GM21381 (cell line): ENCODE measurements at regions not wholly inside any gene's neighbourhood (a gene's known extent, or its start where the extent isn't known, plus 50 kb on each side); places are given as distances from the start of the nearest gene placed in this dataset.
"Not testable (repeated sequence)": the region's sequence is repeated elsewhere in the genome, so short reads cannot be mapped to it uniquely, and the experiment has no call there.

ENCODE experiments used
- ATAC-seq: cut with Tn5 transposase; IDR thresholded peaks from one replicate; pipeline ENCODE4 v1.9.1; 2021; ENCODE audit warnings: mild to moderate bottlenecking, moderate library complexity; ENCODE audit not compliant: unreplicated experiment

- ATAC-seq = no peak
Observed at GRCh38 chr6:68026483-68026882, 608.6 kb upstream of the ADGRB3 start.

GRCh38 chr6:68025764-68026163 lies 609.3 kb upstream of the ADGRB3 start:
- ATAC-seq = no peak

- ATAC-seq = no peak
Observed at GRCh38 chr6:68024570-68025269, 610.4 kb upstream of the ADGRB3 start.

GRCh38 chr6:68022968-68023367 lies 612.1 kb upstream of the ADGRB3 start:
- ATAC-seq = not testable (repeated sequence)

GRCh38 chr6:68013780-68014515 lies 621.1 kb upstream of the ADGRB3 start:
- no peak for ATAC-seq

GRCh38 chr6:68012822-68013221 lies 622.3 kb upstream of the ADGRB3 start:
- no peak for ATAC-seq

- ATAC-seq = no peak
Observed at GRCh38 chr6:68010936-68011335, 624.1 kb upstream of the ADGRB3 start.

- ATAC-seq = no peak
Observed at GRCh38 chr6:68008445-68008844, 626.6 kb upstream of the ADGRB3 start.

- ATAC-seq = no peak
Observed at GRCh38 chr6:68007717-68008116, 627.4 kb upstream of the ADGRB3 start.

- ATAC-seq = no peak
Observed at GRCh38 chr6:67986694-67987232, 648.3 kb upstream of the ADGRB3 start.

GRCh38 chr6:67976486-67976885 lies 658.6 kb upstream of the ADGRB3 start:
- no peak for ATAC-seq

GRCh38 chr6:67974931-67975330 lies 660.2 kb upstream of the ADGRB3 start:
- ATAC-seq = no peak

- ATAC-seq = no peak
Observed at GRCh38 chr6:67971812-67972211, 663.3 kb upstream of the ADGRB3 start.

- no peak for ATAC-seq
Observed at GRCh38 chr6:67966830-67967229, 668.3 kb upstream of the ADGRB3 start.

GRCh38 chr6:67956352-67956751 lies 678.7 kb upstream of the ADGRB3 start:
- ATAC-seq = no peak

- ATAC-seq = no peak
Observed at GRCh38 chr6:67952948-67953347, 682.1 kb upstream of the ADGRB3 start.

- no peak for ATAC-seq
Observed at GRCh38 chr6:67952121-67952520, 683.0 kb upstream of the ADGRB3 start.

- ATAC-seq = not testable (repeated sequence)
Observed at GRCh38 chr6:67947762-67948161, 687.3 kb upstream of the ADGRB3 start.

GRCh38 chr6:67935976-67936477 lies 699.1 kb upstream of the ADGRB3 start:
- ATAC-seq = no peak

GRCh38 chr6:67933278-67933677 lies 701.8 kb upstream of the ADGRB3 start:
- ATAC-seq = no peak

- ATAC-seq = not testable (repeated sequence)
Observed at GRCh38 chr6:67922588-67922987, 712.5 kb upstream of the ADGRB3 start.

- ATAC-seq = not testable (repeated sequence)
Observed at GRCh38 chr6:67920040-67920439, 715.0 kb upstream of the ADGRB3 start.
